GM13977 (cell line): ENCODE measurements at regions not wholly inside any gene's neighbourhood (a gene's known extent, or its start where the extent isn't known, plus 50 kb on each side); places are given as distances from the start of the nearest gene placed in this dataset.
A peak's percentile ranks its signal among the peaks of the same experiment; 100 is the strongest.

ENCODE experiments used
- DNase-seq: peaks from one replicate; pipeline ENCODE4 v3.0.0; 2012; ENCODE audit warnings: low spot score
- in situ Hi-C: fragments of 300-500 bp; cut with MboI; formaldehyde crosslinking; loops from one replicate; pipeline ENCODE4 v1.12.0; 2022; ENCODE audit warnings: low sequenced_read_pairs, low pct_unique_long_range_greater_than_20kb, mixed read lengths, inconsistent platforms; ENCODE audit not compliant: unreplicated experiment
- TF ChIP-seq, protein P1 (sequence below): IDR thresholded peaks from 2 replicates; pipeline ENCODE4 v1.5.1; 2012; ENCODE audit warnings: mild to moderate bottlenecking, control low read depth; ENCODE audit not compliant: insufficient read depth; ENCODE audit errors: extremely low read depth, missing control alignments

- in situ Hi-C loops = no loop called here
- TF ChIP-seq, protein P1, sequence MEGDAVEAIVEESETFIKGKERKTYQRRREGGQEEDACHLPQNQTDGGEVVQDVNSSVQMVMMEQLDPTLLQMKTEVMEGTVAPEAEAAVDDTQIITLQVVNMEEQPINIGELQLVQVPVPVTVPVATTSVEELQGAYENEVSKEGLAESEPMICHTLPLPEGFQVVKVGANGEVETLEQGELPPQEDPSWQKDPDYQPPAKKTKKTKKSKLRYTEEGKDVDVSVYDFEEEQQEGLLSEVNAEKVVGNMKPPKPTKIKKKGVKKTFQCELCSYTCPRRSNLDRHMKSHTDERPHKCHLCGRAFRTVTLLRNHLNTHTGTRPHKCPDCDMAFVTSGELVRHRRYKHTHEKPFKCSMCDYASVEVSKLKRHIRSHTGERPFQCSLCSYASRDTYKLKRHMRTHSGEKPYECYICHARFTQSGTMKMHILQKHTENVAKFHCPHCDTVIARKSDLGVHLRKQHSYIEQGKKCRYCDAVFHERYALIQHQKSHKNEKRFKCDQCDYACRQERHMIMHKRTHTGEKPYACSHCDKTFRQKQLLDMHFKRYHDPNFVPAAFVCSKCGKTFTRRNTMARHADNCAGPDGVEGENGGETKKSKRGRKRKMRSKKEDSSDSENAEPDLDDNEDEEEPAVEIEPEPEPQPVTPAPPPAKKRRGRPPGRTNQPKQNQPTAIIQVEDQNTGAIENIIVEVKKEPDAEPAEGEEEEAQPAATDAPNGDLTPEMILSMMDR = no peak
- DNase-seq = no peak
Measured at GRCh38 chr20:21798384-21798783, 92.9 kb downstream of the PAX1 start.

GRCh38 chr20:21796059-21796458, 90.6 kb downstream of the PAX1 start:
- TF ChIP-seq, protein P1 = peak; percentile 26
- no peak for DNase-seq
- in situ Hi-C loops = no loop called here

DNA sequence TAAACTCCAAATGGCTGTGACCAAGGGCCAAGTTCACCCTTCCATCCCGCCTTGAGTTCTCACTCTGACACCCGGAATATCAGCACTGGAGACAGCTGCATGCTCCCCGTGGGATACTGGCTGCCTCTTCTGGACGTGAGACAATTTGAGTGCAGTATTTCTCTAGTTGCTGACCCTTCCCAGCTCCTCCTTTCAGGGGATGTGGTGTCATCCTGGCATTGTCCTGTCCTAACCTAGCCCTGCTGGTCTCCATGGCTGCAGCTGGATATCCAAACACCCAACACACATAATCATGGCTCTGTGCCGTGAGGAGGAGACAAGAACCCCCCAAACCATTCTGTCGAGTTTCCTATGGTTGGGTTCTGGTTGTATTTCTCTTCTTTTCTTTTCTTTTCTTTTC, 82.6 kb downstream of the PAX1 start:
- TF ChIP-seq, protein P1 = no peak
- in situ Hi-C loops = no loop called here

GRCh38 chr20:21781446-21782075, 76.1 kb downstream of the PAX1 start:
- in situ Hi-C loops = no loop called here
- DNase-seq = no peak
- TF ChIP-seq, protein P1 = no peak

More for the DNA sequence above, 82.6 kb downstream of the PAX1 start:
- DNase-seq = no peak

DNA sequence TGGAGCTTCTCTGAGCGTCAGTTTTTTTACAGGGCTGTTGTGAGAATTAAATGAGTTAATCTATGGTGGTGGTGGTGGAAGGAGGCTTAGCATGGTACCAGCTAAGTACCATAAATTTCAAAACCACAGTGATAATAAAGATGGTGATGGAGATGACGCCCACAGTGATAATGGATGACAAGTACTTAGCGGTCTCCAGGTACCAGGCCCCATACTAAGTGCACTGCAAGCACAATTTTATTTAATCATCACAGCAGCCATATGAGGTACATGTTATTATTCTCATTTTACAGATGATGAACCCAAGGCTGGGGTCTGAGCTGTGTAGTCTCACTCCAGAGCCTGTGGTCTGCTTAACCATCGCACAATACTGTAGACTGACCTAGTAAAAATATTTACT, 75.1 kb downstream of the PAX1 start:
- no peak for DNase-seq
- in situ Hi-C loops = no loop called here
- TF ChIP-seq, protein P1 = no peak
